Loucy (cell line): ENCODE measurements at regions not wholly inside any gene's neighbourhood (a gene's known extent, or its start where the extent isn't known, plus 50 kb on each side); places are given as distances from the start of the nearest gene placed in this dataset.

ENCODE experiments used
- H2AFZ ChIP-seq: fragments of 200-600 bp; sonication (generic); 2 replicates; pipeline ENCODE4 v1.6.0; 2016; ENCODE audit warnings: antibody characterized with exemption, mild to moderate bottlenecking, low read length, moderate library complexity
- H3F3A ChIP-seq: fragments of 200-600 bp; 2 replicates; pipeline ENCODE4 v1.6.0; 2016; ENCODE audit warnings: antibody characterized with exemption, low read depth, mild to moderate bottlenecking
- H3K27me3 ChIP-seq: fragments of 200-600 bp; sonication (generic); 2 replicates; pipeline ENCODE4 v1.6.1; 2014; ENCODE audit warnings: low read length, mild to moderate bottlenecking; ENCODE audit not compliant: insufficient read depth, poor library complexity, severe bottlenecking
- H3K36me3 ChIP-seq: fragments of 200-600 bp; sonication (generic); 2 replicates; pipeline ENCODE4 v1.6.1; 2016; ENCODE audit warnings: low read length; ENCODE audit not compliant: insufficient read depth
- H3K4me1 ChIP-seq: fragments of 200-600 bp; sonication (generic); 2 replicates; pipeline ENCODE4 v1.5.1; 2014; ENCODE audit warnings: low read length, mild to moderate bottlenecking; ENCODE audit not compliant: insufficient read depth, poor library complexity, severe bottlenecking
- H3K4me2 ChIP-seq: fragments of 200-600 bp; sonication (generic); 2 replicates; pipeline ENCODE4 v1.6.0; 2014; ENCODE audit warnings: antibody characterized with exemption, low read length, low read depth, mild to moderate bottlenecking; ENCODE audit not compliant: poor library complexity, severe bottlenecking
- H3K4me3 ChIP-seq: fragments of 200-600 bp; sonication (generic); 2 replicates; pipeline ENCODE4 v1.5.1; 2014; ENCODE audit warnings: low read length, mild to moderate bottlenecking, mixed read lengths; ENCODE audit not compliant: poor library complexity, severe bottlenecking
- H3K79me2 ChIP-seq: fragments of 200-600 bp; sonication (generic); 2 replicates; pipeline ENCODE4 v1.6.1; 2014; ENCODE audit warnings: low read length; ENCODE audit not compliant: insufficient read depth
- H3K9ac ChIP-seq: fragments of 200-600 bp; sonication (generic); 2 replicates; pipeline ENCODE4 v1.6.0; 2014; ENCODE audit warnings: mild to moderate bottlenecking, low read depth, low read length, moderate library complexity; ENCODE audit not compliant: poor library complexity, severe bottlenecking
- H3K9me2 ChIP-seq: fragments of 200-600 bp; sonication (generic); replicated peaks from 2 replicates; pipeline ENCODE4 v1.6.1; 2016; ENCODE audit warnings: low read depth, low read length, mixed read lengths
- H3K9me3 ChIP-seq: fragments of 200-600 bp; sonication (generic); 2 replicates; pipeline ENCODE4 v1.6.1; 2014; ENCODE audit warnings: mild to moderate bottlenecking, antibody characterized with exemption, low read length, low read depth; ENCODE audit not compliant: insufficient read depth
- H4K20me1 ChIP-seq: fragments of 200-600 bp; sonication (generic); 2 replicates; pipeline ENCODE4 v1.6.0; 2014; ENCODE audit warnings: antibody characterized with exemption, low read length, mild to moderate bottlenecking; ENCODE audit not compliant: insufficient read depth, poor library complexity, severe bottlenecking
- CTCF ChIP-seq: fragments of 200-600 bp; sonication (generic); conservative IDR thresholded peaks from 2 replicates; pipeline ENCODE4 v1.5.1; 2014; ENCODE audit warnings: mild to moderate bottlenecking, antibody characterized with exemption, low read length
- EZH2phosphoT487 ChIP-seq: fragments of 200-600 bp; IDR thresholded peaks from 2 replicates; pipeline ENCODE4 v1.6.1; 2018; ENCODE audit warnings: antibody characterized with exemption, mild to moderate bottlenecking, moderate library complexity, borderline replicate concordance

GRCh38 chr6:130525408-130525807, 159.6 kb downstream of the TMEM200A start:
- Histone ChIP-seq H3K9me2 (no peaks in the 10 kb centered on the region), H3K9ac (no peak overlapping the region), H2AFZ (no peak overlapping the region), H4K20me1 (no peaks in the 10 kb centered on the region), H3K4me3 (no peak overlapping the region), H3K79me2 (no peaks in the 10 kb centered on the region), H3K27me3 (no peaks in the 10 kb centered on the region), H3K36me3 (no peaks in the 10 kb centered on the region), H3K9me3 (no peaks in the 10 kb centered on the region), H3K4me1 (peaks cover 7% of the 10 kb centered on the region), H3K4me2 (peak overlapping the region; percentile 18), H3F3A (no peaks in the 10 kb centered on the region)
- no peak for TF ChIP-seq EZH2phosphoT487
- TF ChIP-seq CTCF: no peak

- Histone ChIP-seq H3K9me3 (no peaks in the 10 kb centered on the region), H3K4me3 (no peak overlapping the region), H3K4me2 (no peak overlapping the region), H3K4me1 (peaks cover 7% of the 10 kb centered on the region), H3K36me3 (no peaks in the 10 kb centered on the region), H3K9me2 (no peaks in the 10 kb centered on the region), H3K9ac (no peak overlapping the region), H3K27me3 (no peaks in the 10 kb centered on the region), H3F3A (no peaks in the 10 kb centered on the region), H2AFZ (no peak overlapping the region), H3K79me2 (no peaks in the 10 kb centered on the region), H4K20me1 (no peaks in the 10 kb centered on the region)
- no peak for TF ChIP-seq CTCF
- no peak for TF ChIP-seq EZH2phosphoT487
These were observed 160.6 kb downstream of the TMEM200A start for GRCh38 chr6:130526466-130526865.

- H3K27me3 ChIP-seq: no peaks in the 10 kb centered on the region
- no peaks in the 10 kb centered on the region for H3K79me2 ChIP-seq
- no peaks in the 10 kb centered on the region for H3K9me2 ChIP-seq
- H3K9ac ChIP-seq: no peak overlapping the region
- no peak overlapping the region for H3K4me3 ChIP-seq
- no peak for TF ChIP-seq CTCF
- no peak for TF ChIP-seq EZH2phosphoT487
- H3K36me3 ChIP-seq: no peaks in the 10 kb centered on the region
- no peaks in the 10 kb centered on the region for H3K9me3 ChIP-seq
- no peaks in the 10 kb centered on the region for H4K20me1 ChIP-seq
- H3K4me2 ChIP-seq: no peak overlapping the region
- peaks cover 7% of the 10 kb centered on the region for H3K4me1 ChIP-seq
- no peaks in the 10 kb centered on the region for H3F3A ChIP-seq
- no peak overlapping the region for H2AFZ ChIP-seq
These were observed 161.4 kb downstream of the TMEM200A start for GRCh38 chr6:130527173-130527572.
